GM21786 (cell line): ENCODE measurements at regions not wholly inside any gene's neighbourhood (a gene's known extent, or its start where the extent isn't known, plus 50 kb on each side); places are given as distances from the start of the nearest gene placed in this dataset.
"Not testable (repeated sequence)": the region's sequence is repeated elsewhere in the genome, so short reads cannot be mapped to it uniquely, and the experiment has no call there.

Source experiments
- ATAC-seq: cut with Tn5 transposase; IDR thresholded peaks from one replicate; pipeline ENCODE4 v1.9.1; 2021; ENCODE audit not compliant: unreplicated experiment

DNA sequence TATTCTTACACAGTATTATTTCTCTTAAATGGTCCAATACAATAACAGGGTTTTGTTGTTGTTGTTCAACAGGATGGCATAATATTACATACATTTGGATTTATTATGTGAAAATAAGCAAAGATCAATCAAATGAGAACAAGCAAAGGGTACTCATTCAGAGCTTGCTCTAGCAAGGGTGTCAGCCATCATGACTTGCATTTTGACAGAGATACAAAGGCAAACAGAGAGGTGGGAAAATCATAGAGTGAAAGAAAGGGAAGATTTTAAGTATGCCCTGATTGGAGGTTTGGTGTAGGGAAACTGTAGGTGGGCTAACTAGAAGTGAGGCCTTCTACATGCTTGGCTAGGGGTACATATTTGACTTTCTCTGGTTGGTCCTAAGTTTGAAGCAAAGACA is 109.1 kb upstream of the BCHE start:
- no peak for ATAC-seq

DNA sequence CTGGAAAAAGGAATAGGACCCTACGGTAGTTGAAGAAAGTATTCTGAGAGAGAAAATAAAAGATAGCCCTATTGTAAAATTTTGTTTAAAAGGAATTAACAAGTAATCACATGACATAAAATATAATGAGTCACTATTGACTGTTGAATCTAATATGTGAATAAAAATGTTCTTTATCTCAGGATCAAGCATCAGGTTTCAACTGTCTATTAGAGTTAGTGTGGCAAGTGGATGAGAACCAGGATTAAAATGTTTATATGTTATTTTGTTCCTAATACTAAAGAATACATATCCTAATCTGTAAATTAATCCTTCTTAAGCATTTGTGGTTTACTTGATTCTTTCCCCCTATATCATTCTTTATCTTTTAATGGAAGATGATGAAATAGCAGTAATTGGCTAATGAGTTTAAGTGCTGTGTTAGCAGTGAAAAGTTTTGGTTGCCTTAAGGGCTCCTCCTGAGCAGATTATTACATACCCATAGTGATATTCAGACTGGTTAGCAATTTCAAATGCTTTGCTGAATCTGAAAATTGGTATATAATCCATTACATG is 101.8 kb upstream of the BCHE start:
- ATAC-seq, result no peak

DNA sequence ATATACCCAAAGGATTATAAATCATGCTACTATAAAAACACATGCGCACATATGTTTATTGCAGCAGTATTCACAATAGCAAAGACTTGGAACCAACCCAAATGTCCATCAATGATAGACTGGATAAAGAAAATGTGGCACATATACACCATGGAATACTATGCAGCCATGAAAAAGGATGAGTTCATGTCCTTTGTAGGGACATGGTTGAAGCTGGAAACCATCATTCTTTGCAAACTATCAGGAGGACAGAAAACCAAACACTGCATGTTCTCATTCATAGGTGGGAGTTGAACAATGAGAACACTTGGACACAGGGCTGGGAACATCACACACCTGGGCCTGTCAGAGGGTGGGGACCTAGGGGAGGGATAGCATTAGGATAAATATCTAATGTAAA is 98.9 kb upstream of the BCHE start:
- ATAC-seq, result not testable (repeated sequence)

DNA sequence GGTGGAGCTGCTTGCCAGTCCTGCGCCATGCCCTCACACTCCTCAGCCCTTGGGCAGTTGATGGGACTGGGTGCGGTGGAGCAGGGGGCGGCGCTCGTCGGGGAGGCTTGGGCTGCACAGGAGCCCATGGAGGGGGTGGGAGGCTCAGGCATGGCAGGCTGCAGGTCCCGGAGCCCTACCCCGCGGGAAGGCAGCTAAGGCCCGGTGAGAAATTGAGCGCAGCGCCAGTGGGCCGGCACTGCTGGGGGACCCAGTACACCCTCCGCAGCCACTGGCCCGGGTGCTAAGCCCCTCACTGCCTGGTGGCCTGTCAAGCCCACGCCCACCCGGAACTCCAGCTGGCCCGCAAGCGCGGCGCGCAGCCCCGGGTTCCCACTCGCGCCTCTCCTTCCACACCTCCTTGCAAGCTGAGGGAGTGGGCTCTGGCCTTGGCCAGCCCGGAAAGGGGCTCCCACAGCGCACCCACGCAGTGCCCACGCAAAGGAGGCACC is 87.1 kb upstream of the BCHE start:
- not testable (repeated sequence) for ATAC-seq

DNA sequence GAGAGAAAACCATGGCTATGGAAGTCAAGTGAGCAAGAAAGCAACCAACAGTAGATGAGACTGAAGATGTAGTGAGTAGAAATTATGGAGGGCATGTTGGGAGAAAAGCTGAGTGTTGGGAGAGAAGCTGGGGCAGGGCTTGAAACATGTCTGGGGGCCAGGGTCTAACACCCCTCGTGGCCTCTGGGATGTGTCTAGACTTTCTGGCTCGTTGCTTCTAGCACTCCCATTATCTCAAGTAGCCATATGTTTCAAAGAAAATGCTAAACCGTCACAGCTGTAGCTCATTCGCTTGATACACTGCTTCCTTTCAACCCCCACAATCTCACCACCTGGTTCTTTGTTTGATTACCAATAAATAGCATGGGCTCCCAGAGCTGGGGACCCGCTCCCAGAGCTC is 83.8 kb upstream of the BCHE start:
- no peak for ATAC-seq

DNA sequence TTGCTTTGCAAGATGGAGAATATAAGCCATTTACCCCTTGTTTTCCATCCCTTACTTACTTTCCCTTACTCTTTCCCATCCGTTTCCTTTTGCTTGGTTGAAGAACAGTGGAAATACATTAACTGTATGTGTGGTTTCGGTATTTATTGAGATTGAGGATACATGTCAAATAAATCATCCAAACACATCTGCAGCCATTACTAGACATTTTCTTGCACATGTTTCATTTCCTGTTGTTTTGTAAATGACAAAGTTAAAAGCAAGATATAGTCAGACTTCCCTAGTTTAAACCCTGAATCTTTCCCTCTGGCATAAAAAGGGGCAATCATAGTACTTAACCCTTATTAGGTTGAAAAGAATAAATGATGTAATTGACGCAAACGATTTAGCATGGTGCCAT is 82.1 kb upstream of the BCHE start:
- ATAC-seq, result no peak

DNA sequence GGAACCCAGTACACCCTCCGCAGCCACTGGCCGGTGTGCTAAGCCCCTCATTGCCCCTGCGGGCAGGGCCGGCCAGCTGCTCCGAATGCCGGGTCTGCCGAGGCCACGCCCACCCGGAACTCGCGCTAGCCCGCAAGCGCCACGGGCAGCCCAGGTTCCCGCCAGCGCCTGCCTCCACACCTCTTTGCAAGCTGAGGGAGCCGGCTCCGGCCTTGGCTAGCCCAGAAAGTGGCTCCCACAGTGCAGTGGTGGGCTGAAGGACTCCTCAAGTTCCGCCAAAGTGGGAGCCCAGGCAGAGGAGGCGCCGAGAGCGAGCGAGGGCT is 81.4 kb upstream of the BCHE start:
- ATAC-seq, result no peak

DNA sequence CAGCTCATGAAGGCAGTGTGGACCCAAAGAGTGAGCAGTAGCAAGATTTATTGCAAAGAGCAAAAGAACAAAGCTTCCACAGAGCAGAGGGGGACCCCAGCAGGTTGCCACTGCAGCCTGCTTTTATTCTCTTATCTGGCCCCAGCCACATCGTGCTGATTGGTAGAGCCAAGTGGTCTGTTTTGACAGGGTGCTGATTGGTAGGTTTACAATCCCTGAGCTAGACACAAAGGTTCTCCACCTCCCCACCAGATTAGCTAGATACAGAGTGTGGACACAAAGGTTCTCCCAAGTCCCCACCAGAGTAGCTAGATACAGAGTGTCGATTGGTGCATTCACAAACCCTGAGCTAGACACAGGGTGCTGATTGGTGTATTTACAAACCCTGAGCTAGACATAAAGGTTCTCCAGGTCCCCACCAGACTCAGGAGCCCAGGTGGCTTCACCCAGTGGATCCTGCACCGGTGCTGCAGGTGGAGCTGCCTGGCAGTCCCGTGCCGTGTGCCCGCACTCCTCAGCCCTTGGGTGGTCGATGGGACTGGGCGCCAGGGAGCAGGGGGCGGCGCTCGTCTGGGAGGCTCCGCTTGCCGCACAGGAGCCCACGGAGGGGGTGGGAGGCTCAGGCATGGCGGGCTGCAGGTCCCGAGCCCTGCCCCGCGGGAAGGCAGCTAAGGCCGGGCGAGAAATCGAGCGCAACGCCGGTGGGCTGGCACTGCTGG is 80.9 kb upstream of the BCHE start:
- ATAC-seq, result not testable (repeated sequence)

DNA sequence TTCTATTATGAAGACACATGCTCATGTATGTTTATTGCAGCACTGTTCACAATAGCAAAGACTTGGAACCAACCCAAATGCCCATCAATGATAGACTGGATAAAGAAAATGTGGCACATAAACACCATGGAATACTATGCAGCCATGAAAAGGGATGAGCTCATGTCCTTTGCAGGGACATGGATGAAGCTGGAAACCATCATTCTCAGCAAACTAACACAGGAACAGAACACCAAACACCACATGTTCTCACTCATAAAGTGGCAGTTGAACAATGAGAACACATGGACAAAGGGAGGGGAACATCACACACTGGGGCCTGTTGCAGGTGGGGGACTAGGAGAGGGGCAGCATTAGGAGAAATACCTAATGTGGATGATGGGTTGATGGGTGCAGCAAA is 77.9 kb upstream of the BCHE start:
- not testable (repeated sequence) for ATAC-seq

DNA sequence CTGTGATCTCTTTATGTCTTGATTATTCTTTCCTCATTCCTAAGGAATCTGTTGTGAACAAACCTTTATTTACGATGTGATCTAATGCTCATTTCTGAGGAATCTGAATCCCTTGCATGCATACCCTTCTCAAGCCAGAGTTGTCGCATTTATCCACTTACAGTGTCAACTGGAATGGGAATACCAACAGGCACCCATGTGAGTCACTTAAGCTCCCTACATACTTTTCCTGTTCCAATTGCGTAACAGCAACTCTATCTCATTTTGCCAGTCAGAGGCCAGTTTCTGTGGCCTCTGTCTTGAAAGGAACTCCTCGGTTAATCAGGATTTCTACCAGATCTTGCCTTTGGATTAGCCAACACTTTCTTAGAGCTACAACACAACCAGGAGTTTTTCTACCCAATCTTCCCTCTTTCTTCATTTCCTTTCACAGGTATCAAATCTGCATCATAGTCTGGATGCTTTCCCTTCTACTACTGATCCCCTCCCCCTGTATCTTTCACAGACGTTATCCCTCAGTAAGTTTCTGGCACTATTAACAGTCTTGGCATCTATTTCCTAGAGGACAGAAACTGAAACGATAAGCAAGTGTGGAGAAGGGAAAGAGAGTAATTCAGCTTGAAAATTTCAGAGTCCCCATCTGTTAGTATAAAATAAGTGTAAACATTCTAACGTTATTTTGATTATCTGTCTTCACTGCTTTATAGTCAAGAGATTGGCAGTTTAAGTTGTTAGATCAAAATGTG is 66.8 kb upstream of the BCHE start:
- no peak for ATAC-seq

DNA sequence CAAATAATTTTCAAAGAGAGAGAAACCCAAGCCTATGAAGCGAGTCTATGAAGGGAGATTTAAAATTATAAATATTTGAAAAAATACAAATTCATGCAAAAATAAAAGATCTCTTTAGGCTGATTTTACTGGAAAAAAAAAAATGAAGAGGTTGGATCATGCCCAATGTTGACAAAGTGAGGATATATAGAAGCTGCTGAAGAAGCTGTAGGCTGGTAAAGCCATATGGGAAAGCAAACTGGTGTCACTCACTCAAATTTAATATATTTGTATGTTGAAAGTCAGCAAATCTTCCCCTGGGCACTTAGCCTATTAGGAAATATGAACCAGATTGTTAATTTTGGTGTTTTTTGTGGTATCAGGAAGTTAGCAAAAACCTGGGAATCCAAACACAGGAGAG is 61.8 kb upstream of the BCHE start:
- no peak for ATAC-seq

DNA sequence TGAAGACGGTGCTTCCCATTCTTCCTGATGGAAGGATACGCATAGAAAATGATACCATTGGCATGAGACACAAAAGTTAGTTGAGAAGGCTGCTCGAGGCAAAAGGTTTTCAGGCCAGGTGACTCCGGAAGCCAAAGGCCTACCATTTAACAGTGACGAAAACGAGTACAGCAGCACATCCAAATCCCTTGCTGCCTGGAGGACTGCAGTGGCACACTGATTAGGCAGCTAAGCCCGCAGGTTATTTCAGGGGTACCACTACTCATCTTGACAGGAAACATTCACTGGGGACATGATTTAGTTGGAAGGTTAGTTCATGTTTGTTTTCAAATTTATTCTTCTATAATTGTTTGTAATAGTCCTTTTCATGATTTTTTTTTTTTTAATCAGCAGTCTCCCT is 59.9 kb upstream of the BCHE start:
- ATAC-seq, result no peak

DNA sequence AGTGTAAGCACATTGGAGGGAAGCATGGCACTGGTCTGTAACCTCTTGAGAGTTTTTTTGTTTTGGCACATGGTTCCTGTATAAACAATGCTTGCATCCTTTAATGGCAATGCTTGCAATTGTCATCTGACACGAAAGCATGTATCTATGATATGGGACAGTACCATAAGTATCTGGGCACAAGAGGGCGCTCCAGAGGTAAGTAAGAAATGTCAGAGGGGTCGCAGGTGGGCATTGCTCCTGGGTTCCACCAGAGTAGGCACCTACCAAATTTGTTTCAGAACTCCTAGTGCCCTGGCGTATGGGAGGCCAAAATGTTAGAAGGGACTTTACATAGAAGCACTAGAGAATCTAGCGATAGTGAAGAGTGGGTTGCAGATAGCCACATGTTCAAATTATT is 58.7 kb upstream of the BCHE start:
- no peak for ATAC-seq

DNA sequence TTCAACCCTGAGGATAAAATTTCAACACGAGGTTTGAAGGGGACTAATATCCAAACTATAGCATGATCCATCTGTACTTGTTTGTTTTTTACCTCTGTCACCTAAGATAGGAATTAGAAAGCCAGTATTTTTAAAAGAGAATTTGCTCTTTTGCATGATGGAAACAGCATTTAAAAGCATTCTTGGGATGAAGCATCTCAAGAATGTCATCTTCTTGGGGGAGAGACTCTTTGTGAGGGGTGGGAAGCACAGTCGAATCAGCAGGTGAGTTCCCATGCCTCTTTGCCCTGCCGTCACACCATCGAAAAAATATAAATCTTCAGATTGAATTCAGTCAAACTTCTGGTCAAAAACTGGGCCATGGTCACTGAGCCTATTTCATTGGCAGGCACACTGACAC is 55.3 kb upstream of the BCHE start:
- no peak for ATAC-seq
